Loucy (cell line): ENCODE measurements at regions not wholly inside any gene's neighbourhood (a gene's known extent, or its start where the extent isn't known, plus 50 kb on each side); places are given as distances from the start of the nearest gene placed in this dataset.
"Not testable (repeated sequence)": the region's sequence is repeated elsewhere in the genome, so short reads cannot be mapped to it uniquely, and the experiment has no call there.

Source experiments
- H2AFZ ChIP-seq: fragments of 200-600 bp; sonication (generic); 2 replicates; pipeline ENCODE4 v1.6.0; 2016; ENCODE audit warnings: antibody characterized with exemption, mild to moderate bottlenecking, low read length, moderate library complexity
- H3F3A ChIP-seq: fragments of 200-600 bp; 2 replicates; pipeline ENCODE4 v1.6.0; 2016; ENCODE audit warnings: antibody characterized with exemption, low read depth, mild to moderate bottlenecking
- H3K27me3 ChIP-seq: fragments of 200-600 bp; sonication (generic); 2 replicates; pipeline ENCODE4 v1.6.1; 2014; ENCODE audit warnings: low read length, mild to moderate bottlenecking; ENCODE audit not compliant: insufficient read depth, poor library complexity, severe bottlenecking
- H3K36me3 ChIP-seq: fragments of 200-600 bp; sonication (generic); 2 replicates; pipeline ENCODE4 v1.6.1; 2016; ENCODE audit warnings: low read length; ENCODE audit not compliant: insufficient read depth
- H3K4me1 ChIP-seq: fragments of 200-600 bp; sonication (generic); 2 replicates; pipeline ENCODE4 v1.5.1; 2014; ENCODE audit warnings: low read length, mild to moderate bottlenecking; ENCODE audit not compliant: insufficient read depth, poor library complexity, severe bottlenecking
- H3K4me2 ChIP-seq: fragments of 200-600 bp; sonication (generic); 2 replicates; pipeline ENCODE4 v1.6.0; 2014; ENCODE audit warnings: antibody characterized with exemption, low read length, low read depth, mild to moderate bottlenecking; ENCODE audit not compliant: poor library complexity, severe bottlenecking
- H3K4me3 ChIP-seq: fragments of 200-600 bp; sonication (generic); 2 replicates; pipeline ENCODE4 v1.5.1; 2014; ENCODE audit warnings: low read length, mild to moderate bottlenecking, mixed read lengths; ENCODE audit not compliant: poor library complexity, severe bottlenecking
- H3K79me2 ChIP-seq: fragments of 200-600 bp; sonication (generic); 2 replicates; pipeline ENCODE4 v1.6.1; 2014; ENCODE audit warnings: low read length; ENCODE audit not compliant: insufficient read depth
- H3K9ac ChIP-seq: fragments of 200-600 bp; sonication (generic); 2 replicates; pipeline ENCODE4 v1.6.0; 2014; ENCODE audit warnings: mild to moderate bottlenecking, low read depth, low read length, moderate library complexity; ENCODE audit not compliant: poor library complexity, severe bottlenecking
- H3K9me2 ChIP-seq: fragments of 200-600 bp; sonication (generic); replicated peaks from 2 replicates; pipeline ENCODE4 v1.6.1; 2016; ENCODE audit warnings: low read depth, low read length, mixed read lengths
- H3K9me3 ChIP-seq: fragments of 200-600 bp; sonication (generic); 2 replicates; pipeline ENCODE4 v1.6.1; 2014; ENCODE audit warnings: mild to moderate bottlenecking, antibody characterized with exemption, low read length, low read depth; ENCODE audit not compliant: insufficient read depth
- H4K20me1 ChIP-seq: fragments of 200-600 bp; sonication (generic); 2 replicates; pipeline ENCODE4 v1.6.0; 2014; ENCODE audit warnings: antibody characterized with exemption, low read length, mild to moderate bottlenecking; ENCODE audit not compliant: insufficient read depth, poor library complexity, severe bottlenecking
- CTCF ChIP-seq: fragments of 200-600 bp; sonication (generic); conservative IDR thresholded peaks from 2 replicates; pipeline ENCODE4 v1.5.1; 2014; ENCODE audit warnings: mild to moderate bottlenecking, antibody characterized with exemption, low read length
- EZH2phosphoT487 ChIP-seq: fragments of 200-600 bp; IDR thresholded peaks from 2 replicates; pipeline ENCODE4 v1.6.1; 2018; ENCODE audit warnings: antibody characterized with exemption, mild to moderate bottlenecking, moderate library complexity, borderline replicate concordance

- Histone ChIP-seq H3K9me3 (no peaks in the 10 kb centered on the region), H3K27me3 (no peaks in the 10 kb centered on the region), H3K4me2 (no peak overlapping the region), H3K36me3 (no peaks in the 10 kb centered on the region), H3K4me3 (no peak overlapping the region), H3K79me2 (no peaks in the 10 kb centered on the region), H3K4me1 (no peaks in the 10 kb centered on the region), H2AFZ (no peak overlapping the region), H3K9ac (no peak overlapping the region), H4K20me1 (no peaks in the 10 kb centered on the region), H3F3A (no peaks in the 10 kb centered on the region), H3K9me2 (no peaks in the 10 kb centered on the region)
- TF ChIP-seq CTCF (no peak), EZH2phosphoT487 (no peak)
Measured at GRCh38 chr9:90201766-90202165, 440.9 kb downstream of the DIRAS2 start.

- H3K9ac ChIP-seq, result no peak overlapping the region
- no peaks in the 10 kb centered on the region for H3K79me2 ChIP-seq
- H4K20me1 ChIP-seq, result no peaks in the 10 kb centered on the region
- no peak overlapping the region for H2AFZ ChIP-seq
- H3K4me3 ChIP-seq, result no peak overlapping the region
- H3K36me3 ChIP-seq, result no peaks in the 10 kb centered on the region
- no peak overlapping the region for H3K4me2 ChIP-seq
- H3K4me1 ChIP-seq, result no peaks in the 10 kb centered on the region
- no peaks in the 10 kb centered on the region for H3K9me2 ChIP-seq
- no peaks in the 10 kb centered on the region for H3K9me3 ChIP-seq
- no peaks in the 10 kb centered on the region for H3K27me3 ChIP-seq
- H3F3A ChIP-seq, result no peaks in the 10 kb centered on the region
- no peak for TF ChIP-seq CTCF
- TF ChIP-seq EZH2phosphoT487, result no peak
Measured at GRCh38 chr9:90204128-90204831, 438.3 kb downstream of the DIRAS2 start.

GRCh38 chr9:90213045-90213444 lies 429.6 kb downstream of the DIRAS2 start:
- H3K27me3 ChIP-seq, H3F3A ChIP-seq, H3K4me1 ChIP-seq, H3K36me3 ChIP-seq, H3K4me3 ChIP-seq, H3K9me2 ChIP-seq, H3K9me3 ChIP-seq, H4K20me1 ChIP-seq, H3K9ac ChIP-seq, H3K79me2 ChIP-seq, H3K4me2 ChIP-seq: not testable (repeated sequence)
- H2AFZ ChIP-seq, result peak overlapping the region; percentile 12; the same call in 1 of the 2 replicates

GRCh38 chr9:90219548-90220118 lies 423.0 kb downstream of the DIRAS2 start:
- Histone ChIP-seq H3F3A (no peaks in the 10 kb centered on the region), H3K27me3 (no peaks in the 10 kb centered on the region), H3K4me2 (no peak overlapping the region), H4K20me1 (no peaks in the 10 kb centered on the region), H3K4me1 (no peaks in the 10 kb centered on the region), H3K4me3 (no peak overlapping the region), H3K9ac (no peak overlapping the region), H2AFZ (no peak overlapping the region), H3K79me2 (no peaks in the 10 kb centered on the region), H3K9me2 (no peaks in the 10 kb centered on the region), H3K9me3 (no peaks in the 10 kb centered on the region), H3K36me3 (no peaks in the 10 kb centered on the region)
- TF ChIP-seq CTCF, result peak; percentile 30
- TF ChIP-seq EZH2phosphoT487, result no peak

- not testable (repeated sequence) for H3K27me3 ChIP-seq, H3K36me3 ChIP-seq, H3K4me3 ChIP-seq, H3K4me1 ChIP-seq, H4K20me1 ChIP-seq, H2AFZ ChIP-seq, H3K9me2 ChIP-seq, H3K79me2 ChIP-seq, H3K9ac ChIP-seq, H3F3A ChIP-seq, H3K9me3 ChIP-seq, H3K4me2 ChIP-seq
Measured at GRCh38 chr9:90221899-90222298, 420.7 kb downstream of the DIRAS2 start.
